WI38 (cell line): ENCODE measurements at regions not wholly inside any gene's neighbourhood (a gene's known extent, or its start where the extent isn't known, plus 50 kb on each side); places are given as distances from the start of the nearest gene placed in this dataset.

ENCODE experiments used
- H3K4me3 ChIP-seq: 2 replicates; pipeline ENCODE4 v1.5.1; 2011; ENCODE audit warnings: low read depth, mild to moderate bottlenecking, control low read depth, low read length
- CTCF ChIP-seq: IDR thresholded peaks from 2 replicates; pipeline ENCODE4 v1.5.1; 2012; ENCODE audit warnings: low read depth, mild to moderate bottlenecking, control low read depth, low read length

GRCh38 chr9:87818308-87818707 is 64.4 kb upstream of the SPATA31E1 start:
- TF ChIP-seq CTCF, result no peak
- no peak overlapping the region for H3K4me3 ChIP-seq

GRCh38 chr9:87824216-87824875 is 58.3 kb upstream of the SPATA31E1 start:
- no peak overlapping the region for H3K4me3 ChIP-seq
- TF ChIP-seq CTCF, result no peak

GRCh38 chr9:87824886-87825285 is 57.8 kb upstream of the SPATA31E1 start:
- no peak overlapping the region for H3K4me3 ChIP-seq
- TF ChIP-seq CTCF, result no peak

GRCh38 chr9:87826331-87826730 is 56.3 kb upstream of the SPATA31E1 start:
- no peak for TF ChIP-seq CTCF
- H3K4me3 ChIP-seq, result no peak overlapping the region

- H3K4me3 ChIP-seq, result no peak overlapping the region
- no peak for TF ChIP-seq CTCF
These were observed 55.3 kb upstream of the SPATA31E1 start for GRCh38 chr9:87827341-87827740.

GRCh38 chr9:87829756-87830155 is 52.9 kb upstream of the SPATA31E1 start:
- no peak for TF ChIP-seq CTCF
- no peak overlapping the region for H3K4me3 ChIP-seq

- H3K4me3 ChIP-seq, result no peak overlapping the region
- no peak for TF ChIP-seq CTCF
These were observed 52.2 kb upstream of the SPATA31E1 start for GRCh38 chr9:87830446-87830845.
